Cardiac muscle cell (in vitro differentiated cells and primary cell): ENCODE measurements at regions not wholly inside any gene's neighbourhood (a gene's known extent, or its start where the extent isn't known, plus 50 kb on each side); places are given as distances from the start of the nearest gene placed in this dataset.

Experiments used
- DNase-seq, 2 donors: peaks; one replicate each; pipeline versions ENCODE4 v3.0.0 to v3.0.0-alpha.2; 2010 to 2017; ENCODE audit warnings: low read depth in 1 of 2, low spot score in 1 of 2
- H3K27ac ChIP-seq: fragments of 200-600 bp; sonication (generic); 2 replicates; pipeline ENCODE4 v1.5.1; 2016
- H3K27me3 ChIP-seq: fragments of 200-600 bp; sonication (generic); 2 replicates; pipeline ENCODE4 v1.6.0; 2016; ENCODE audit warnings: control low read depth
- H3K36me3 ChIP-seq: fragments of 200-600 bp; sonication (generic); 2 replicates; pipeline ENCODE4 v1.5.1; 2016; ENCODE audit warnings: control low read depth
- H3K4me1 ChIP-seq: fragments of 200-600 bp; sonication (generic); 2 replicates; pipeline ENCODE4 v1.8.1; 2017; ENCODE audit warnings: low read depth, mild to moderate bottlenecking, mixed run types
- H3K4me3 ChIP-seq: fragments of 200-600 bp; sonication (generic); 2 replicates; pipeline ENCODE4 v1.5.1; 2016; ENCODE audit warnings: mild to moderate bottlenecking
- H3K9me3 ChIP-seq: fragments of 200-600 bp; sonication (generic); 2 replicates; pipeline ENCODE4 v1.5.1; 2017; ENCODE audit warnings: low read depth, mild to moderate bottlenecking, control low read depth
- CTCF ChIP-seq: IDR thresholded peaks from 2 replicates; pipeline ENCODE4 v1.5.1; 2012; ENCODE audit warnings: low read depth, mild to moderate bottlenecking, low read length

GRCh38 chr5:67405755-67406154 lies 209.2 kb upstream of the CD180 start:
- no peak overlapping the region for H3K27ac ChIP-seq
- H3K4me3 ChIP-seq: no peak overlapping the region
- H3K4me1 ChIP-seq: peaks cover 5% of the 10 kb centered on the region
- DNase-seq: peak in 1 of 2 donors; percentile 7
- TF ChIP-seq CTCF: no peak
- no peaks in the 10 kb centered on the region for H3K27me3 ChIP-seq
- H3K36me3 ChIP-seq: no peaks in the 10 kb centered on the region
- no peaks in the 10 kb centered on the region for H3K9me3 ChIP-seq

GRCh38 chr5:67405101-67405364 lies 208.4 kb upstream of the CD180 start:
- no peaks in the 10 kb centered on the region for H3K36me3 ChIP-seq
- H3K4me1 ChIP-seq: peaks cover 5% of the 10 kb centered on the region
- DNase-seq: no peak
- no peak overlapping the region for H3K4me3 ChIP-seq
- no peak overlapping the region for H3K27ac ChIP-seq
- TF ChIP-seq CTCF: no peak
- no peaks in the 10 kb centered on the region for H3K27me3 ChIP-seq
- no peaks in the 10 kb centered on the region for H3K9me3 ChIP-seq

- Histone ChIP-seq H3K36me3 (no peaks in the 10 kb centered on the region), H3K27ac (no peak overlapping the region), H3K4me1 (peaks cover 5% of the 10 kb centered on the region), H3K27me3 (no peaks in the 10 kb centered on the region), H3K9me3 (no peaks in the 10 kb centered on the region), H3K4me3 (no peak overlapping the region)
- DNase-seq: peak in 1 of 2 donors; percentile 24
- no peak for TF ChIP-seq CTCF
Observed at GRCh38 chr5:67404256-67405100, 207.9 kb upstream of the CD180 start.

GRCh38 chr5:67402526-67402925 lies 205.9 kb upstream of the CD180 start:
- no peak for TF ChIP-seq CTCF
- H3K4me1 ChIP-seq: peaks cover 5% of the 10 kb centered on the region
- DNase-seq: no peak
- no peaks in the 10 kb centered on the region for H3K9me3 ChIP-seq
- H3K36me3 ChIP-seq: no peaks in the 10 kb centered on the region
- no peak overlapping the region for H3K27ac ChIP-seq
- no peak overlapping the region for H3K4me3 ChIP-seq
- H3K27me3 ChIP-seq: no peaks in the 10 kb centered on the region

- DNase-seq: no peak
- H3K27ac ChIP-seq: no peak overlapping the region
- H3K4me1 ChIP-seq: peaks cover 5% of the 10 kb centered on the region
- H3K27me3 ChIP-seq: no peaks in the 10 kb centered on the region
- no peak overlapping the region for H3K4me3 ChIP-seq
- TF ChIP-seq CTCF: no peak
- H3K36me3 ChIP-seq: no peaks in the 10 kb centered on the region
- no peaks in the 10 kb centered on the region for H3K9me3 ChIP-seq
Observed at GRCh38 chr5:67401172-67401571, 204.6 kb upstream of the CD180 start.
